Panc1 (cell line): ENCODE measurements at regions not wholly inside any gene's neighbourhood (a gene's known extent, or its start where the extent isn't known, plus 50 kb on each side); places are given as distances from the start of the nearest gene placed in this dataset.

Experiments used
- ATAC-seq: fragments of 200-7000 bp; cut with Tn5 transposase; 2 replicates; pipeline ENCODE4 v1.9.1; 2020; ENCODE audit warnings: mild to moderate bottlenecking, moderate library complexity
- BruUV-seq: library from RNA; stranded (reverse); fragments of 400-500 nt; replicated peaks from 2 replicates; lab custom pipeline; 2021; lab: Mats Ljungman, UMichigan
- CTCF ChIA-PET: fragments of 300-600 bp; sonication (Branson Sonifier 250); formaldehyde crosslinking; loops from one replicate; lab custom pipeline; 2022; ENCODE audit warnings: antibody characterized with exemption; lab: Charles Lee
- POLR2A ChIA-PET: fragments of 300-600 bp; sonication (Branson Sonifier 250); formaldehyde crosslinking; loops from one replicate; lab custom pipeline; 2022; ENCODE audit warnings: antibody characterized with exemption; lab: Charles Lee
- DNase-seq: peaks from one replicate; pipeline ENCODE4 v3.0.0-alpha.2; 2010; ENCODE audit warnings: low read depth, low spot score
- H3K27ac ChIP-seq: 2 replicates; pipeline ENCODE4 v1.5.1; 2011; ENCODE audit warnings: mild to moderate bottlenecking, low read length, inconsistent platforms
- H3K27me3 ChIP-seq: fragments of 200-500 bp; sonication (Bioruptor generic); 2 replicates; pipeline ENCODE4 v1.6.0; 2014; ENCODE audit warnings: low read length, inconsistent platforms; ENCODE audit not compliant: control insufficient read depth, insufficient read depth
- H3K36me3 ChIP-seq: fragments of 200-500 bp; sonication (Bioruptor generic); 2 replicates; pipeline ENCODE4 v1.5.1; 2014; ENCODE audit warnings: inconsistent platforms, mild to moderate bottlenecking, low read length, moderate library complexity; ENCODE audit not compliant: control insufficient read depth, insufficient read depth
- H3K4me1 ChIP-seq: 2 replicates; pipeline ENCODE4 v1.5.1; 2011; ENCODE audit warnings: inconsistent platforms, mild to moderate bottlenecking, low read length, moderate library complexity; ENCODE audit not compliant: control insufficient read depth, insufficient read depth
- H3K4me3 ChIP-seq, 2 experiments: 2 replicates each; pipeline ENCODE4 v1.5.1; 2011 to 2012; ENCODE audit warnings: low read depth in 2 of 2, low read length in 2 of 2, mild to moderate bottlenecking in 2 of 2, inconsistent platforms in 1 of 2, moderate library complexity in 1 of 2
- H3K9me3 ChIP-seq: fragments of 200-500 bp; sonication (Bioruptor generic); 2 replicates; pipeline ENCODE4 v1.5.1; 2014; ENCODE audit warnings: low read depth, mild to moderate bottlenecking, inconsistent platforms, low read length, moderate library complexity; ENCODE audit not compliant: control insufficient read depth, insufficient read depth
- POLR2AphosphoS5 ChIP-seq: IDR thresholded peaks from 2 replicates; pipeline ENCODE4 v1.6.1; 2012; ENCODE audit warnings: mild to moderate bottlenecking, low read depth, low read length, moderate library complexity
- SIN3A ChIP-seq: IDR thresholded peaks from 2 replicates; pipeline ENCODE4 v1.6.1; 2012; ENCODE audit warnings: low read depth, mild to moderate bottlenecking, low read length, moderate library complexity, borderline replicate concordance; ENCODE audit not compliant: insufficient read depth
- TCF7L2 ChIP-seq: IDR thresholded peaks from 2 replicates; pipeline ENCODE4 v1.6.1; 2011; ENCODE audit warnings: mild to moderate bottlenecking, low read depth, low read length, inconsistent platforms
- in situ Hi-C: cut with HindIII; loops from 2 replicates; pipeline ENCODE4 v1.10.0; 2016; ENCODE audit warnings: low sequenced_read_pairs, low pct_unique_long_range_greater_than_20kb
- intact Hi-C: fragments of 100-400 bp; cut with micrococcal nuclease; formaldehyde crosslinking; loops from one replicate; pipeline ENCODE4 v1.10.0; 2022; ENCODE audit not compliant: unreplicated experiment
- TF ChIP-seq, protein P1 (sequence below): fragments of 450-650 bp; IDR thresholded peaks from 2 replicates; pipeline ENCODE4 v1.5.1; 2017; ENCODE audit warnings: mild to moderate bottlenecking
- TF ChIP-seq, protein P2 (sequence below), 2 experiments: IDR thresholded peaks; 2 replicates each; pipeline ENCODE4 v1.6.1; 2011 to 2012; ENCODE audit warnings: low read depth in 2 of 2, control low read depth in 1 of 2, low read length in 1 of 2, mild to moderate bottlenecking in 1 of 2, moderate library complexity in 1 of 2; ENCODE audit not compliant: insufficient read depth in 1 of 2

DNA sequence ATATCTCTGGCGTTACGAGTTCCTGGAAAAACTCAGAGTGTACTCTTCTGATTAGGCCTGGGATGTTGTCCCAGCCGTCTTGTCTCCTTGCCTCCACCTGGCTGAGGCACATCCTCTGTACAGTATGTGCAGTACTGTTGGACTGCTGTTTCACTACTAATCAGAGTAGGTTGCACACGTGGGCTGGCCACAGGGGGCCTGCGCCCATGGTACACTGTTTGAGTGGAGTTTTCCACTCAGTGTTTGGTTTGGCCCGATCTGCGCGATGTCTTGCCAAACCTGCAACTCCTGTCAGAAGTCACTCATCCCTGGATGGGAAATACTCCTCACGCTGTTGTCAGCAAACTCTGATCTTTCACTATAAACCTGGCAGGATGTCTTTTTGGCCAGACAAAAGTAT is 189.6 kb upstream of the CSNK1A1L start:
- DNase-seq (no peak), ATAC-seq (no peak)
- Histone ChIP-seq H3K27me3 (no peaks in the 10 kb centered on the region), H3K4me1 (no peaks in the 10 kb centered on the region), H3K4me3 (no peak overlapping the region), H3K36me3 (no peaks in the 10 kb centered on the region), H3K9me3 (no peaks in the 10 kb centered on the region), H3K27ac (no peak overlapping the region)
- TF ChIP-seq, protein P1, sequence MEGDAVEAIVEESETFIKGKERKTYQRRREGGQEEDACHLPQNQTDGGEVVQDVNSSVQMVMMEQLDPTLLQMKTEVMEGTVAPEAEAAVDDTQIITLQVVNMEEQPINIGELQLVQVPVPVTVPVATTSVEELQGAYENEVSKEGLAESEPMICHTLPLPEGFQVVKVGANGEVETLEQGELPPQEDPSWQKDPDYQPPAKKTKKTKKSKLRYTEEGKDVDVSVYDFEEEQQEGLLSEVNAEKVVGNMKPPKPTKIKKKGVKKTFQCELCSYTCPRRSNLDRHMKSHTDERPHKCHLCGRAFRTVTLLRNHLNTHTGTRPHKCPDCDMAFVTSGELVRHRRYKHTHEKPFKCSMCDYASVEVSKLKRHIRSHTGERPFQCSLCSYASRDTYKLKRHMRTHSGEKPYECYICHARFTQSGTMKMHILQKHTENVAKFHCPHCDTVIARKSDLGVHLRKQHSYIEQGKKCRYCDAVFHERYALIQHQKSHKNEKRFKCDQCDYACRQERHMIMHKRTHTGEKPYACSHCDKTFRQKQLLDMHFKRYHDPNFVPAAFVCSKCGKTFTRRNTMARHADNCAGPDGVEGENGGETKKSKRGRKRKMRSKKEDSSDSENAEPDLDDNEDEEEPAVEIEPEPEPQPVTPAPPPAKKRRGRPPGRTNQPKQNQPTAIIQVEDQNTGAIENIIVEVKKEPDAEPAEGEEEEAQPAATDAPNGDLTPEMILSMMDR: no peak
- TF ChIP-seq SIN3A (no peak), POLR2AphosphoS5 (no peak), TCF7L2 (no peak)
- TF ChIP-seq, protein P2, sequence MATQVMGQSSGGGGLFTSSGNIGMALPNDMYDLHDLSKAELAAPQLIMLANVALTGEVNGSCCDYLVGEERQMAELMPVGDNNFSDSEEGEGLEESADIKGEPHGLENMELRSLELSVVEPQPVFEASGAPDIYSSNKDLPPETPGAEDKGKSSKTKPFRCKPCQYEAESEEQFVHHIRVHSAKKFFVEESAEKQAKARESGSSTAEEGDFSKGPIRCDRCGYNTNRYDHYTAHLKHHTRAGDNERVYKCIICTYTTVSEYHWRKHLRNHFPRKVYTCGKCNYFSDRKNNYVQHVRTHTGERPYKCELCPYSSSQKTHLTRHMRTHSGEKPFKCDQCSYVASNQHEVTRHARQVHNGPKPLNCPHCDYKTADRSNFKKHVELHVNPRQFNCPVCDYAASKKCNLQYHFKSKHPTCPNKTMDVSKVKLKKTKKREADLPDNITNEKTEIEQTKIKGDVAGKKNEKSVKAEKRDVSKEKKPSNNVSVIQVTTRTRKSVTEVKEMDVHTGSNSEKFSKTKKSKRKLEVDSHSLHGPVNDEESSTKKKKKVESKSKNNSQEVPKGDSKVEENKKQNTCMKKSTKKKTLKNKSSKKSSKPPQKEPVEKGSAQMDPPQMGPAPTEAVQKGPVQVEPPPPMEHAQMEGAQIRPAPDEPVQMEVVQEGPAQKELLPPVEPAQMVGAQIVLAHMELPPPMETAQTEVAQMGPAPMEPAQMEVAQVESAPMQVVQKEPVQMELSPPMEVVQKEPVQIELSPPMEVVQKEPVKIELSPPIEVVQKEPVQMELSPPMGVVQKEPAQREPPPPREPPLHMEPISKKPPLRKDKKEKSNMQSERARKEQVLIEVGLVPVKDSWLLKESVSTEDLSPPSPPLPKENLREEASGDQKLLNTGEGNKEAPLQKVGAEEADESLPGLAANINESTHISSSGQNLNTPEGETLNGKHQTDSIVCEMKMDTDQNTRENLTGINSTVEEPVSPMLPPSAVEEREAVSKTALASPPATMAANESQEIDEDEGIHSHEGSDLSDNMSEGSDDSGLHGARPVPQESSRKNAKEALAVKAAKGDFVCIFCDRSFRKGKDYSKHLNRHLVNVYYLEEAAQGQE (IDR thresholded peaks at IDR 0.05; ENCODE audit: insufficient read depth in 1 of 2, low read depth in 2 of 2, low read length in 1 of 2): no peak
- intact Hi-C loops (no loop called here), in situ Hi-C loops (no loop called here)
- ChIA-PET POLR2A (no interaction called here), CTCF (no interaction called here)
- no TSS peak for BruUV-seq

DNA sequence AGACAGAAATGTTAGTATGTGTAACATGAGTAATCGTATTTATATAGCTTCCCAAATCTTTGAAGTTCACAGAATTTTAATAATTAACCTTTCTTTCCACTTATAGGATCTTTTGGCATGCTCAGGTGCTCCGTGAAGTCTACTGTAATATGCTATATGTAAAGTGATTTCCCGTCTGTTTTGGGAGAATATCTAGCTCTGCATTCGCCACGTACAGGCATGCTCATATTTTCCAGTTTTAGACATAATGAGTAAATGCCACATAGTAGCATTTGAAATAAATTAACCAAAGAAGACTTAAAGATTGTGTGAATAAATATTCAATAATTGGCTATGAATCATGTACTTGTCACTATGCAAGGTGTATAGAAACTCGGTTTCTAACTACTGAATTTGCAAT is 189.0 kb upstream of the CSNK1A1L start:
- TF ChIP-seq, protein P2 (IDR thresholded peaks at IDR 0.05; ENCODE audit: insufficient read depth in 1 of 2, low read depth in 2 of 2, low read length in 1 of 2): no peak
- no peak for TF ChIP-seq SIN3A
- TF ChIP-seq TCF7L2: no peak
- TF ChIP-seq, protein P1: no peak
- no peak for TF ChIP-seq POLR2AphosphoS5
- ChIA-PET POLR2A (no interaction called here), CTCF (no interaction called here)
- Histone ChIP-seq H3K36me3 (no peaks in the 10 kb centered on the region), H3K4me1 (no peaks in the 10 kb centered on the region), H3K27ac (no peak overlapping the region), H3K9me3 (no peaks in the 10 kb centered on the region), H3K4me3 (no peak overlapping the region), H3K27me3 (no peaks in the 10 kb centered on the region)
- DNase-seq: no peak
- in situ Hi-C loops: no loop called here
- no TSS peak for BruUV-seq
- intact Hi-C loops: no loop called here
- no peak for ATAC-seq
